DMS114 treated with DMSO at 0.1 percent for 48 hours (cell line): ENCODE measurements at regions not wholly inside any gene's neighbourhood (a gene's known extent, or its start where the extent isn't known, plus 50 kb on each side); places are given as distances from the start of the nearest gene placed in this dataset.

ENCODE experiments used
- DNase-seq: peaks from one replicate; lab custom pipeline; 2025; ENCODE audit not compliant: unreplicated experiment; lab: John Stamatoyannopoulos, UW

- peak; percentile 84 for DNase-seq
Measured at GRCh38 chr7:55641273-55641691, 69.0 kb upstream of the VOPP1 start.

GRCh38 chr7:55639640-55640039 is 67.3 kb upstream of the VOPP1 start:
- no peak for DNase-seq

- no peak for DNase-seq
Measured at GRCh38 chr7:55629051-55629677, 56.9 kb upstream of the VOPP1 start.

GRCh38 chr7:55624813-55625212 is 52.5 kb upstream of the VOPP1 start:
- no peak for DNase-seq

- no peak for DNase-seq
Measured at GRCh38 chr7:55623617-55624016, 51.3 kb upstream of the VOPP1 start.

GRCh38 chr7:55622241-55622640 is 49.9 kb upstream of the VOPP1 start:
- DNase-seq: no peak
